ENCODE measurements at regions not wholly inside any gene's neighbourhood (a gene's known extent, or its start where the extent isn't known, plus 50 kb on each side); places are given as distances from the start of the nearest gene placed in this dataset.

- DNase-seq = no peak
Observed at GRCh38 chr17:72303787-72304733, 183.2 kb downstream of the SOX9 start.

DNA sequence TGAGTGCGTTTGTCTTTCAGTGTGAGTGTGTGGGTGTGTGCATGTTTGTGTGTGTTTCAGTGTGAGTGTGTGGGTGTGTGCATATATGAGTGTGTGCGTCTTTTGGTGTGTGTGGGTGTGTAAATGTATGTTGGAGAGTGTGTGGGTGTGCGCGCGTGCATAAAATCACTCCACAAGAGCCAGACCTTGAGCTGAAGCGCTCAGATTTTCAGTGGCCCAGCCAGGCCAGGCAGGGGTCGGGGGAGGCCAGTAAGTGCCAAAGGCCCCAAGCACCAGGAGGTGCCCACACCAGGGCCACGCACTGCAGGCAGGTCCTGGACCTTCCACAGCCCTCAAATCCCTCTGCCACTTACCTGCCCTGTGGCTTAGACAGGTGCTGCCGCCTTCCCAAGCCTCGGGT is 184.0 kb downstream of the SOX9 start:
- no peak for DNase-seq

DNA sequence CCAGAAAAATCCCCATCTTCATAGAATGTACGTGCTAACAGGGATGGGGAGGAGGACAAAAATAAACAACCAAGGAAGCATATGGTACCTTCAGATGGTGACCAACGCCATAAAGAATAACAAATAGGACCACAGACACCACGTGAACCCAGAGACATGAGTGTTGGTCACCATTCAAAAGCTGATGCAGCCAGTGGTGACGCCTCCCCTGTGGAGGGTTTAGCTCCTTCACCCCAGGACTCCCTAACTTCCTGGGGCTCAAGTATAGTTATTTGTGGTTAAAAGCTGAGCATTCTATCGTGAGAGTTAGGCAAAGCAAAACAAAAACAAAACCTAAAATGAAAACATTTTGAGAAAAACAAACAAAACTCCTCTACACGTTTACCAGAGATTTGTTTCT is 184.7 kb downstream of the SOX9 start:
- DNase-seq = no peak

DNA sequence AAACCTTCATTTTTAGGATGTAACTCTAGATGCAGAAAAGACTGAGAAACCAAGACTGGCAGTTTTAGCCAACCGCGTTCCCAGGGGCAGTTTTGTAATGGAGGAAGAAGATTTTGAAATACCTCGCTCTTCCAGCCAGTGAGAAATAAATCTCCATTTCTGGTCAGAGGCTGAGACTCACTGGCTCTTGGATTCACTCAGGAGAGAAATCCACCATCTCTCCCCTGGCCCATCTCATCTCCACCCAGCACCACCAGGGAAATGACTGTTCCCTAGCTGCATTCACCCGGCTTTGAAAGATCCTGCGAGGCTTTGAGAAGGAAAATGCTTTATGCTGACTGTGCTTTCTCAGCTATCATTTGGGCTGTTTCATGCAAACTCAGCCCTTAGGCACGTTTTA is 185.2 kb downstream of the SOX9 start:
- DNase-seq = no peak

DNA sequence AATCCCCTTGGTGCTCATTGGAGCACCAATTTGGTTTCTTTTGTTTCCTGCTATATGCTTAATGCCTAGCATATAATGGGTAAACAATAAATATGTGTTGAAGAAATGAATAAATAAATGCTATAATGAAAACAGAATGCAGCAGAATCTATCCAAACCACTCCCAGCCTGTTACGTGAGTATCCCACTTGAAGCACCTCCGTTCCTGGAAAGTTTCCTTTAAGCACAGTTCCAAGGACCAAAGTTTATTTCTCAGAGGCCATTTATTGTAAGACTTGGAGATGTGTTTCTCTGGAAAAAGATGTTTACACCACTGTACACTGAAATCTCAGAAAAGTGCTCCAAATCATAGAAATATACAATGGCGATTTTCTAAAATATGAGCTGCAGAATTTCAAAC is 187.0 kb downstream of the SOX9 start:
- DNase-seq = no peak

- DNase-seq = no peak
Observed at GRCh38 chr17:72308744-72309385, 188.0 kb downstream of the SOX9 start.

DNA sequence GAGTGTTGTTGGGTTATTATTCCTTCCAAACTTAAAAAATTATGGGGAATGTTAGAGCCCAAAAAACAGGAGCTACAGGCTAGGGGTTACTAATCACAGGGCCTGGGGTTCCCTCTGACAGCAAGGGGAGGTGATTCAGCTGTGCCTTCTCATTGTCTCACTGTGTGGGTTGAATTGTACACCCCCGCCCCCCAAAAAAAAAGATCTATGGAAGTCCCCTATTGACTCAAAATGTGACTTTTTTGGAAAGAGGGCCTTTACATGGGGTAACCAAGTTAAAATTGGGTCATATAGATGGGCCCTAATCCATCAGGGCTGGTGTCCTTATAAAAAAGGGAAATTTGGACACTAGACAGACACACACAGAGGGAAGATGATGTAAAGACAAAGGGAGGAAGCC is 190.2 kb downstream of the SOX9 start:
- DNase-seq = no peak

DNA sequence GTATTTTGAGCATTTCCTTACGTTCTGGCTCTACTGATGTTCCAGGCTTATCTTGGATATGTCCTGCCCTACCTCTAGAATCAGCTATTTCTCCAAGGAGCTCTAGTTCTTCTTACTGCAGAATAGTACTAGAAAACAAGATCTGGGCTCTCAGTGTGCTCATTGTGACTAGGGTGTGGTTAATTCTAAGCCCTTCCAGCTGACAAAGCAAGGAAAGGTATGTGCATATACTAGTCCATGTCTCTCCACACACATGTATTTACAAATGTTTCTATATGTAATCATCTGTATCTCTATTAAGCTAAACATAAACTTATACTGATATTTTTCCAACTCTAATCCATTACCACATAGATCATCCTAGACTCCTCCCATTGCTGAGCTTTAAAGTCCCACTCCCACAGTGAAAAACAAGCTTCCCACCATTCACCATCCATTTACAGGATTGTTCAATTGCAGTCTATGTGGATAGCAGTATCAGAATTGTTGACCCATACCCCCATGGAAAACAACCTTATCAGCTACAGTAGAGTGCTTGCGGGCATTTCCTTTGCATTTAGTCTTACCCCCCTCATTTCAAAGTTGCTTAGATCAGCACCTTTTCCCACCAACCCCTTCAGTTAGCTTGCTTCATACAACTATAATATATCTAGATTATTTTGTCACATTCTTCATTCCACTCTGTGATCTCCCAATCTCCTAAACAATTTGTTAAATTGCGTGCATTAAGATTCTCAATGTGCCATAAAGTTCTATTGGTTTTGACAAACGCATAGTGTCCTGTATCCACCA is 194.5 kb downstream of the SOX9 start:
- DNase-seq = no peak

- DNase-seq = no peak
Observed at GRCh38 chr17:72318131-72318530, 197.3 kb downstream of the SOX9 start.

GRCh38 chr17:72321896-72322295 is 201.1 kb downstream of the SOX9 start:
- DNase-seq = no peak

DNA sequence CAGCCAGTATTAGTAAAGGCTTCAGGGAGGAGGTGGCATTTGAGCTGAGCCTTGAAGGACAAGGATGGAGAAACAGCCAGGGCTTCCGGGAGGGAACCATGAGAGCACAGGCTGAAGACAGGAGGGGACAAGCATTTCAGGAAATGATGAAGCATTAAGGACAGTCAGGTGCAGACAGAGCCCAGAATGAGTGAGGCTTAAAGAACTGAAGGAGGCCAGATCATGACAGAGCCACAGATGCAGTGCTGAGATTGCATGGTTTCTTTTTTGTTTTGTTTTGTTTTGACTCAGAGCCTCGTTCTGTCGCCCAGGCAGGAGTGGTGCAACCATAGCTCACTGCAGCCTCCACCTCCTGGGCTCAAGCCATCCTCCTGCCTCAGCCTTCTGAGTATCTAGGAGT is 211.5 kb downstream of the SOX9 start:
- no peak for DNase-seq

GRCh38 chr17:72333570-72333969 is 212.8 kb downstream of the SOX9 start:
- no peak for DNase-seq

DNA sequence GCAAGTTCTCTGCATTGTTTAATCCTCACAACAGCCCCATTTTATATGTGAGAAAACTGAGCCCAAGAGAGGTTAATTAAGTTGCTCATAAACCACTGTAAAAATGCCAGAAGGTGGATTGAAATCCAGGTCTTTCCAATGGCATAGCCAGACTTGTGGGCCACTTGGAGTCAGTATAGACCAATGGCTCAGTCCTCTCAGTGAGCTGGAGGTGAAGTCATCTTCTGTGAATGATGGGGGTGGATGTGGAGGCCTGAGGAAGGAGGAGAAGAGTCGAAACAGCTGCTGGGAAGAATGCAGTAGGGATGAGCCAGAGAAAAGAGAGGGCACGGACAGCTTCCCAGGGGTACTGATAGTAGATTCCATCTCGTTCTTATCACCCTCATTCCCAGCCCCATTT is 213.4 kb downstream of the SOX9 start:
- DNase-seq = no peak

GRCh38 chr17:72336026-72336803 is 215.4 kb downstream of the SOX9 start:
- DNase-seq = no peak

DNA sequence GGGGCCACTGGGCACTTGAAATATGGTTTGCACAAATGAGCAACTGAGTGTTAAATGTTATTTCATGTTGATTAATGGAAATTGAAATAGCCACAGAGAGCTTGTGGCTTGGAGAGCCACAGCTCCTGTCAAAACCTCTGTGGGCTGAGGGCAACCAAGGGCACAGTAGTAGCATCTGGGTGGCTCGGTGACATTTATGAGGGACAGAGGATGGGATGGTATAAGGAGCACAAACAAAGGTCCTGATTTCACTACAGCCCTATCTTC is 215.9 kb downstream of the SOX9 start:
- no peak for DNase-seq

DNA sequence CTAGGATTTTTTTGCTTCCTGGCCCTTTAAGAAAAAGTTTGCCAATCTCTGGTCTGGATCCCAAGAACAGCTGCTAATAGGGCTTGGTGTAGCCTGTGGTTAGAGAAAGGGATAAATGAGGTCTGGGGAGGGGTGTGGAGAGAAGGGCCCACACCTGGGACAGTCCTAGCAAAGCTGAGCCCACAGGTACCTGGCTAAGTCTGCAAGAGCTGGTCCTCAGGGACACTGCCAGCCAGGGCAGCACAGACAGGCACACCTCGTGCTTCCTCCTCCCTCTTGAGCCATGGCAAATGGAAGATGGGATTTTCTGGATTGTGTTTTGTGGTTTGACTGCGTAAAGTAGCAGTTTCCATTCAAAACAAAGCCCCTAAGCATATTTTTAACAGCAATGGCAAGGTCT is 217.5 kb downstream of the SOX9 start:
- DNase-seq = no peak

DNA sequence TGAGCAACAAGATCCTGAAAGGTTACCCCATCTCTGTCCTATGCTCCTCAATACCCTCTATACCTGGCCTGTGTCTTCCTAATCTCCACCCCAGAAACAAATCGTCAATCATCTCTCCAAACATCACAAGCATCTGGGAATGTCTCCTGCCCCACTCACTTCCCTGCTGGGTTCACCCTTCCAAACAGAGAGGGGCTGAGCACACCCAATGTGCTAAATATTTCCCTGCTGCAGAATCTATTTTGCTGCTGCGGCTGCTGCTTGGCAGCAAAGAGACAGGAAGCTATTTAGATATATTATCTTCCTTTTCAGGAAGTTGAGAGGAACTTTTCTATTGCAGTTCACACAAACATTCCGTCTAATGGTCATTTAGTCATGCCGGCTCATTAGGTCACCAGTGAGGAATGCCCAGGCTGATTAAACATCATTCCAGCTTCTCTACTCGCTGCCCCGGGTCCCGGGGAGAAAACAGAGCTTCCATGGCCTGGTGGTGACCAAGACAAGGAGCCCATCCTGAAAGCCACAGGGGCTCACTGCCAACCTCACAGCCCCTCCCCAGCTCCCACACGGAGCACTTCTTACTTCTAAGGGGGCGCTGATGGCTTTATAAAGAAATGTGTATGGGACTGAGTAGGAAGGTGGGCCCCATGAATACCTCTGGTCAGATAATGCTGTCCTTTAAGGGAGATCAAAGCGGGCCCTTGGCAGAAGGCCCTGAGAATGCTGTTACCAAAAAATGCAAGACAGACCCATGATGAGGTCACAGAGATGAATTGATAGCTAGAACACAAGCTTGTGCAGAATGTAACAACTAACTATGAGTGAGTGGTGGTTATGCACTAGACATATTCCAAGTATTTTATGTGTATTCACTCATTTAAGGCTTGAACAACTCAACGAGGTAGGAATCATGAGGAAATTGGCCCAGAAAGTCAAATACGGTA is 218.3 kb downstream of the SOX9 start:
- no peak for DNase-seq

DNA sequence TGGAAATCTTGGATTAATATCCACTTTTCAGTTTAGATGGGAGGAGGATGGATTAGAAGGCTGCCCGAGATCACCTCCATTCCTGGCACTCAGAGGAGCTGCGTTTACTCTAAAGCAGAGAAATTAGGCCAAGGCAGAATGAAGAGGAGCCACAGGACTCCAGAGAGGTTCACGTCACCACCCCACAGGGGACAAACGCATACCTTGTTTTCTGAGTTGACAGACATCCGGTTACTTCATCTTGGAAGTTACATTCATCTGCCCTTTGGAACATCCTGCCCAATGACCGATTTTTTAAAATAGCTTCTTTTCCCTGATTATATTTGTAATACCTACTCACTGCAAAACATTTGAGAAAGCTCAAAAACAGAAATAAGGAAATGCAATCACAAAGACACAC is 220.0 kb downstream of the SOX9 start:
- DNase-seq = no peak

DNA sequence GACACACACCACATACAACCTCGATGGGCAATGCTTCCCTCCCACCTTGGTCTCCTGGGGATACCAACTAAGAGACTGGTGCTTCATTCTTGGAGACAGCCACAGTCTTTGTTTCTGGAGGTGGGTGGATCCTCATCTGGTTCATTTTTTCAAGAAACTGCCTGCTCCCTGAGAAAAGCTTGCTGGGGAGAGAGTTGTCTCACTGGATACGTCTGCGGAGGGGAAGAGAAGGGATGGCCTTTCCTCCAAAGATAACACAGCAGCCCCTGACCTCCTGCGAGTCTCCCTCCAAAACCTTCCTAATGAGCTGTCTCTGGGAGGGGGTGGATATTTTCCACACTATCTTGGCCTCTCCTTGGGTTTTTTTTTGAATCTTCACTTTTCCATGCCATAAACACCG is 221.2 kb downstream of the SOX9 start:
- DNase-seq = no peak

DNA sequence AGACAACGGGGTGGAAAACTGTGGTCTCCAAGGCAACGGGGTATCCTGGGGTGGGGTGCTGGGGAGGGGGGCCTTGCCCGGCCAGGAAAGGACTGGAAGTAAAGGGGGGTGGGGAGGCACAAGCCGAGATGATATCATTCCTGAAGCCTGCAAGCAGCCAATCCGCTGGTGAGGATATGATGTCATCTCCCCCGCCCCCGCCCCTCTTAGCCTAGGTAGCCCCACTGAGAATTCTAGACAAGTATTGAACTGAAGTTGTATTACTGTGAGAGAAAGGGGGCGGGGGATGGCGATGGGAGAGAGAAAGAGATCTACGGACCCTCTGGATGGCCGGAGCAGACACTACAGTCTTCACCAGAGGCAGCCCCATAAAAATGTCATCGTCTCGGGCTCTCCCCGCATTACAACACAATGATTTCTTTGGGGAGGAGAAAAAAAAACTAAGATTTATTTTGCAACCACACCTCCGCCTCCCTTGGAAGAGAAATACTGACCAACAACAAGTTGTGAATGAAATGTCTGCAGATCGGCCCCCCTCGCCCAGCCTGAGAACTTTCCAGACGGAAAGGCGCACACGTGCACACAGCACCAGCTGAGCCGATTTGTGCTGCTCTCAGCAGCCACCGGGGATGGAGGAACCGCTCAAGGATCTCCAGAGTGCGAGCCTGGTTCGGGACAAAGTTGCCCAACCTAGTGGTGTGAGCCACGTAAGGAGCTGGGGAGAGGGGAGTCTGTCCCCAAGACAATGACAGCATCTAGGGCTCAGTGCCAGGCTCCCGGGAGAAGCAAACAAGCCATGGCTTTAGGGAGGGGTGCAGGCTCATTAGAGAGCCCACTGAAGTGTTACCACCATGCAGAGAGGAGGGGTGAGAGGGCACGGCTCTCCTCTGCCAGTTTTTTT is 222.1 kb downstream of the SOX9 start:
- DNase-seq = no peak

DNA sequence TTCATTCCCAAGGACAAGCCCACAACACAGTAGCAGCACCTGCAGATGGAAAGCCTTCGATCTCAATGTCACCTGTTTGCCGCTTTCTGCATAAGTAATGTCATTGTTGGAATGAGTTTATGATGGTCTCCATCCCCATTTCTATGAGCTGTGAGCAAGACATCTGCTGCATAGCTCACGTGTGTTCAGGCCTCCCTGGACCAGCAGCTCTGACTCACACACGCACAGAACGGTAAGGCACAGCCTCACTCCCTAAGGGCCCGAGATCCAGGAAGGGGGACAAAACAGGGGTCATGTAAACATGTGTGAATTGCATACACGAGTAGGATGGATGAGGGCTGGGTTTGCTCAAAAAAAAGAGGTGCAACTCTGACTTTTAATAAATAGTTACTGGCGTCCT is 223.1 kb downstream of the SOX9 start:
- DNase-seq = no peak
